ENCODE measurements at regions not wholly inside any gene's neighbourhood (a gene's known extent, or its start where the extent isn't known, plus 50 kb on each side); places are given as distances from the start of the nearest gene placed in this dataset.

- intact Hi-C loops (cut with micrococcal nuclease) = loop anchor here (2.0 kb wide), 1 partner anchor 1310 kb away; no protein-coding TSS in a partner anchor
- ChIA-PET POLR2A (ENCODE audit: unreplicated experiment) (no interaction called here), CTCF (no interaction called here)
- H4K20me1 ChIP-seq (ENCODE audit: low read length) = no peaks in the 10 kb centered on the region
- H3F3A ChIP-seq (ENCODE audit: low read length, unreplicated experiment) = no peaks in the 10 kb centered on the region
- TF ChIP-seq CTCF (conservative IDR thresholded peaks at IDR 0.05; ENCODE audit: low read depth, low read length) (no peak), EZH2phosphoT487 (IDR thresholded peaks at IDR 0.05; ENCODE audit: borderline replicate concordance, low read length) (no peak), EZH2 (IDR thresholded peaks at IDR 0.05; ENCODE audit: low read length, unreplicated experiment) (no peak)
- no peaks in the 10 kb centered on the region for H3K36me3 ChIP-seq (ENCODE audit: low read depth, low read length)
- no peak overlapping the region for H3K4me2 ChIP-seq (ENCODE audit: low read length)
- H3K9ac ChIP-seq (ENCODE audit: low read length) = no peak overlapping the region
- no peaks in the 10 kb centered on the region for H3K79me2 ChIP-seq (ENCODE audit: low read length)
- BruUV-seq (replicated peaks) = no TSS peak
- H3K9me3 ChIP-seq (ENCODE audit: low read length) = no peaks in the 10 kb centered on the region
- no peak overlapping the region for H2AFZ ChIP-seq (ENCODE audit: low read length)
- no peak overlapping the region for H3K27ac ChIP-seq (ENCODE audit: low read length)
- H3K4me3 ChIP-seq (ENCODE audit: low read length) = no peak overlapping the region
- H3K27me3 ChIP-seq (ENCODE audit: low read length) = peaks cover 33% of the 10 kb centered on the region
- no peak for ATAC-seq
- no peaks in the 10 kb centered on the region for H3K9me2 ChIP-seq (replicated peaks; ENCODE audit: low read length)
- DNase-seq = no peak
- peaks cover 10% of the 10 kb centered on the region for H3K4me1 ChIP-seq (ENCODE audit: insufficient read depth, low read length)
Observed at GRCh38 chr6:18746727-18747126, 359.6 kb downstream of the RNF144B start.

- Histone ChIP-seq H3K4me2 (ENCODE audit: low read length) (no peak overlapping the region), H3F3A (ENCODE audit: low read length, unreplicated experiment) (no peaks in the 10 kb centered on the region), H3K9ac (ENCODE audit: low read length) (no peak overlapping the region), H3K27ac (ENCODE audit: low read length) (no peak overlapping the region), H3K79me2 (ENCODE audit: low read length) (no peaks in the 10 kb centered on the region), H3K4me1 (ENCODE audit: insufficient read depth, low read length) (no peaks in the 10 kb centered on the region), H4K20me1 (ENCODE audit: low read length) (no peaks in the 10 kb centered on the region), H3K9me2 (replicated peaks; ENCODE audit: low read length) (no peaks in the 10 kb centered on the region), H3K4me3 (ENCODE audit: low read length) (no peak overlapping the region), H3K27me3 (ENCODE audit: low read length) (peaks cover 49% of the 10 kb centered on the region), H3K9me3 (ENCODE audit: low read length) (no peaks in the 10 kb centered on the region), H3K36me3 (ENCODE audit: low read depth, low read length) (no peaks in the 10 kb centered on the region), H2AFZ (ENCODE audit: low read length) (no peak overlapping the region)
- no peak for ATAC-seq
- intact Hi-C loops (cut with micrococcal nuclease) = loop anchor here (2.0 kb wide), 1 partner anchor 1102 kb away; no protein-coding TSS in a partner anchor
- BruUV-seq (replicated peaks) = no TSS peak
- POLR2A ChIA-PET (ENCODE audit: unreplicated experiment) = no interaction called here
- DNase-seq = no peak
- CTCF ChIA-PET = interaction anchor here (0.5 kb wide), 1 partner anchor 1308 kb away, joined by 4 read pairs; no protein-coding TSS in a partner anchor
- TF ChIP-seq EZH2phosphoT487 (IDR thresholded peaks at IDR 0.05; ENCODE audit: borderline replicate concordance, low read length) (no peak), CTCF (conservative IDR thresholded peaks at IDR 0.05; ENCODE audit: low read depth, low read length) (no peak), EZH2 (IDR thresholded peaks at IDR 0.05; ENCODE audit: low read length, unreplicated experiment) (no peak)
Observed at GRCh38 chr6:18748314-18748713, 361.2 kb downstream of the RNF144B start.

- H3F3A ChIP-seq (ENCODE audit: low read length, unreplicated experiment) = no peaks in the 10 kb centered on the region
- H3K9me2 ChIP-seq (replicated peaks; ENCODE audit: low read length) = no peaks in the 10 kb centered on the region
- ATAC-seq (no peak), DNase-seq (no peak)
- ChIA-PET CTCF (interaction anchor here (0.6 kb wide), 1 partner anchor 40 kb away, joined by 4 read pairs; no protein-coding TSS in a partner anchor), POLR2A (ENCODE audit: unreplicated experiment) (interaction anchor here (0.6 kb wide), 1 partner anchor 16 kb away, joined by 5 read pairs; no protein-coding TSS in a partner anchor)
- H4K20me1 ChIP-seq (ENCODE audit: low read length) = no peaks in the 10 kb centered on the region
- no peak overlapping the region for H3K4me2 ChIP-seq (ENCODE audit: low read length)
- H3K4me1 ChIP-seq (ENCODE audit: insufficient read depth, low read length) = no peaks in the 10 kb centered on the region
- no peaks in the 10 kb centered on the region for H3K36me3 ChIP-seq (ENCODE audit: low read depth, low read length)
- H3K79me2 ChIP-seq (ENCODE audit: low read length) = no peaks in the 10 kb centered on the region
- no peak overlapping the region for H3K9ac ChIP-seq (ENCODE audit: low read length)
- H2AFZ ChIP-seq (ENCODE audit: low read length) = no peak overlapping the region
- TF ChIP-seq EZH2 (IDR thresholded peaks at IDR 0.05; ENCODE audit: low read length, unreplicated experiment) (no peak), CTCF (conservative IDR thresholded peaks at IDR 0.05; ENCODE audit: low read depth, low read length) (no peak), EZH2phosphoT487 (IDR thresholded peaks at IDR 0.05; ENCODE audit: borderline replicate concordance, low read length) (no peak)
- no peaks in the 10 kb centered on the region for H3K9me3 ChIP-seq (ENCODE audit: low read length)
- H3K27me3 ChIP-seq (ENCODE audit: low read length) = peaks cover 49% of the 10 kb centered on the region
- H3K4me3 ChIP-seq (ENCODE audit: low read length) = no peak overlapping the region
- no peak overlapping the region for H3K27ac ChIP-seq (ENCODE audit: low read length)
- BruUV-seq (replicated peaks) = no TSS peak
- intact Hi-C loops (cut with micrococcal nuclease) = loop anchor here (5.0 kb wide), 1 partner anchor 155 kb away; no protein-coding TSS in a partner anchor
Observed at GRCh38 chr6:18752278-18753068, 365.3 kb downstream of the RNF144B start.

Data from PC-3 (cell line).